KOPT-K1 (cell line): ENCODE measurements at regions not wholly inside any gene's neighbourhood (a gene's known extent, or its start where the extent isn't known, plus 50 kb on each side); places are given as distances from the start of the nearest gene placed in this dataset.

Source experiments
- H3K27ac ChIP-seq: fragments of 200-600 bp; sonication (generic); 2 replicates; pipeline ENCODE4 v1.5.1; 2016; ENCODE audit warnings: antibody characterized with exemption, mild to moderate bottlenecking, low read depth, low read length; ENCODE audit not compliant: poor library complexity, severe bottlenecking
- H3K36me3 ChIP-seq: fragments of 200-600 bp; sonication (generic); 2 replicates; pipeline ENCODE4 v1.5.1; 2017; ENCODE audit warnings: antibody characterized with exemption, mild to moderate bottlenecking, low read length, moderate library complexity; ENCODE audit not compliant: insufficient read depth
- H3K9me3 ChIP-seq: fragments of 200-600 bp; sonication (generic); 2 replicates; pipeline ENCODE4 v1.5.1; 2017; ENCODE audit warnings: antibody characterized with exemption, low read length, mild to moderate bottlenecking; ENCODE audit not compliant: insufficient read depth, poor library complexity, severe bottlenecking

DNA sequence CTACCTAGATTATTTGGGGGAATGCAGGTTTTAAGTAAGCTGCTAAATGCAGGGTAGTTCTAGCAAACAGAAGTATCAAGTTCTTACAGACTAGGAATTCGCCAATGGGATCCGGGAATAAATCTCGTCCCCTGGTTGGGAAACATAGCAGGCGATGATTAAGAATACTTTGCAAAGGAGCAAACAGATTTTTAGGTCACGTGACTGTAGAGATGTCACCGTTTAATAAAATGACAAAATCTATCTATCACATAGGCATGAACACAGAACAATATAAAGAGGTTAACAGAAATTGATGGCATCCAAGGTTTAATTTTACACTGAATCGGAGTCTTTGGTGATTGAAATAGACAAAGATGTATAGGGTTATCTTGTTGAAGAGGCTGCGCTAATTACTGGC is 664.1 kb downstream of the BCL11A start:
- H3K27ac ChIP-seq = peak overlapping the region; percentile 99
- H3K9me3 ChIP-seq = peaks cover 20% of the 10 kb centered on the region
- H3K36me3 ChIP-seq = no peaks in the 10 kb centered on the region

DNA sequence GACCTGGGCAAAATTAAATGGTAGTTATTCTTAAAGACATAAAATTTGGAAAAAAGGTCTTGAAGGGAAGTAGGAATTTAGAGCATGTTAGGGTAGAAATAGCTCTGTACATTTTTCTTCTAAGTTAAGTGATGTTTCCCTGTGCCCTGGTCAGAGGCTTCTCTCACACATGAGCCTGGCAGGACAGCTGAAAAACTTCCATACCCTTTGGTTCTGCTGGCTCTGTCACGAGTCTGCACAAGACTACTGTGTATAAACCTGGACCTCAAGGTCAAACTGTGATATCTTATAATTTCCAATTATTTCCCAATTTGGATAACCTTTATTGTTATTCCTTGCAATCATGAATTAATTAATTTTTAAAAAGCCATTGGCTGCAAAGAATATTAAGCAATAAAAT is 664.7 kb downstream of the BCL11A start:
- H3K9me3 ChIP-seq = peaks cover 19% of the 10 kb centered on the region
- no peaks in the 10 kb centered on the region for H3K36me3 ChIP-seq
- peak overlapping the region; percentile 99 for H3K27ac ChIP-seq

DNA sequence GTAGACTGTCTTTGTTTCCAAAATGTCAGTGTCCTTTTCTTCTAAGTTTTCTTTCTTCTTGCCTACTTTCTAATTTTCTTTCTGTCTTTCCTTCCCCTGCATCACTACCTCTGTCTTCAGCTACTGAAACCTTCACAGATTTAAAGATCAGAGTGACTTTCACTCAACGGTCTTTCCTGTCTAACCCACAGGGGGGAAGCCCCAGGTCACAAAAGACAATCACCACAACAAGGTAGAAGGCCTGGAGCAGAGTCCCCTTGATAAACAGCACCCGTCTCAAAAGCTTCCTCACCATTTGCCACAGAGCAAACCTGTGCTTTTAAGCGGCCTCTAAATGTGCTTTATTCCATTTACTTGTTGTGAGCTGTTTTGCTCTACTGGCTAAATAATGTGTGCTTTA is 665.4 kb downstream of the BCL11A start:
- H3K9me3 ChIP-seq = peaks cover 13% of the 10 kb centered on the region
- H3K27ac ChIP-seq = peak overlapping the region; percentile 99
- H3K36me3 ChIP-seq = no peaks in the 10 kb centered on the region

DNA sequence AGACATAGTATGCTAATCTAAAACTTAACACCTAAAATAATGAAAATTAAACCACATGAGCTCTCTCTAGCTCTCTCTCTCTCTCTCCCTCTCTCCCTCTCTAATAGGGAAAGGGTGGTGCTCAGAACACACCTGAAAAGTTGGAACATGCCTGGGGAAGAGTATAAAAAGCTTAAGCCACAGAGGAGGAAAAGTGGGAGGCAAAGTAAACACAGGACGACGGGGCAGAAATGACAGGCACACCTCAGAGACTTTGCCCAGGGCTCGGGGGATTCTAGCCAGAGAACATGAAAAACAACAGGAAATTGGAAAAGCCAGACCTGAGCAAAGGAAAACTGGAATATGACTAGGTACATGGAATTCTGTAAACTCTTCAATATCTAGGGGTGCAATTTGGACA is 666.1 kb downstream of the BCL11A start:
- peak overlapping the region; percentile 99 for H3K27ac ChIP-seq
- H3K9me3 ChIP-seq = peaks cover 13% of the 10 kb centered on the region

DNA sequence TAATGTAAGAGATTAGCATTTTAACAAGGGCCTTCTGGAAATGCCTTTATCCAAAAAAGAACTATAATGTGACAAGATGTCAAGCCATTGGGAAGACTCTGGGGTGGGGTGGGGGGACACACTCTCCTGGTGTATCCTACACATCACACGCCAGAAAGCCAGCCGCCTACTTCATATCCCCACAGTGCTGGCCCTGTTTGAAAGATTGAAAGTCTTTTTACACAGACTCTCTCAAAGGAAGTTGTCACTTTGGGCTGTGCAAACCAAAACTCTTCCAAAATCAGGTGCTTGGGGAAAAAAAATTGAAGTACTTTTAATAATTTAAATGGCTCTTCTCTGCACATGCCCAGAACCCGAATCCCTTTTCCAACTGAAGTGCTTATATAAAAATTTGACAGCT is 666.7 kb downstream of the BCL11A start:
- peaks cover 13% of the 10 kb centered on the region for H3K9me3 ChIP-seq
- no peaks in the 10 kb centered on the region for H3K36me3 ChIP-seq
- peak overlapping the region; percentile 99 for H3K27ac ChIP-seq

More for the DNA sequence above, 666.1 kb downstream of the BCL11A start:
- no peaks in the 10 kb centered on the region for H3K36me3 ChIP-seq

DNA sequence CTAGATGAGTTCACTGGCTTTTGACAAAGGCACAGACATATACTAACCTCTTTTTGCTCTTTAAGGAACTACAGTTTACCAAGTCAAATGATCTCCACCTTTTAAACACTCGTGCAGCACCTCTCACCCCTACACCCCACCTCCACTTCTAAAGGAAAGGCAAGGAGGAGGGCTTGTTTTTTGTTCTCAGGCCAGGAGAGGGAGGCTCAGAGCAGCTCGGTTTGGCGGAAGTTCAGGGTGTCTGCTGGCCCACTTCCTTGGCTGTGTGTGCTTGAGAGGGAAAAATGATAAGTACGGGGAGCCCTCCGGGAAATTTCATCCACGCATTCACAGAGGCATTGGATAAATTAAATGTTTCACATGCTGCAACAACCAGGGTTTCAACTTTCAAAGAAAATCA is 667.9 kb downstream of the BCL11A start:
- H3K9me3 ChIP-seq = peaks cover 4% of the 10 kb centered on the region
- no peaks in the 10 kb centered on the region for H3K36me3 ChIP-seq
- peak overlapping the region; percentile 99 for H3K27ac ChIP-seq

DNA sequence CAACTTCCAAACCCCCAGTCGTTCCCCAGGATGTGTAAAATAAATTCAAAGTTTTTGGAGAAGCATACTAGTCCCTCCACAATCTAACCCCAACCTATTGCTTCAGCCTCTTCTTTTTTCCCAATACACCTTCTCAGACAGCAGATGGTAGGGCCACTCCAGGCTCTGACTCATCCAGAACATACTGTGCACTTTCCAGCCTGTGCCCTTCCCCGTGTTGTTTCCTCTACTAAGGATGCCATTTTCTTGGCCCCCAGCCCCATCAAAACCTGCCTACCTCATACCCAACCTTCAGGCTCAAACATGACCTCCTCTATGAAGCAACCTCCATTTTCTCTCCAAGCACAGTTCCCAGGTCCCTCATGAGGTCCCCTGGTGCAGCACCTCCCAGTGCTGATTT is 669.3 kb downstream of the BCL11A start:
- H3K27ac ChIP-seq = peak overlapping the region; percentile 4
- no peaks in the 10 kb centered on the region for H3K36me3 ChIP-seq
- H3K9me3 ChIP-seq = no peaks in the 10 kb centered on the region

DNA sequence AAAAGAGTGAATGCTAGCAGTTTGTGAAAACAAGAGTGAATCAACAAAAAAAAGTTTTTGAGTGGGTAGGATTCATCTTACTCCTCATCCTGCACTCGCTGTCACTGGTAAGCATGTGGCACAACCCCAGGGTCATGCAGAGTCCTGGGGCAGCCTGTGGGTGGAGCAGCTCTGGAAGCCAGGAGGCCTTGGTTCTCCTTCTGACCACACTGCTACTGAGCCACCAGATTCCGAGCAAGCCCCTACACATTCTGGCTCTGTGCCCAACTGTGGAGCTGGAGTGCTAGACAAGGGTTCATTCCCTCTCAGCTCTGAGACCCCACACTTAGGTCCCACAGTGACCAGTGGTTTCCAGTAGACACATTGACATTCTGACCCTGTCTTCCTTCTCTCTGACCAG is 670.6 kb downstream of the BCL11A start:
- Histone ChIP-seq H3K27ac (peak overlapping the region; percentile 4), H3K9me3 (no peaks in the 10 kb centered on the region)

DNA sequence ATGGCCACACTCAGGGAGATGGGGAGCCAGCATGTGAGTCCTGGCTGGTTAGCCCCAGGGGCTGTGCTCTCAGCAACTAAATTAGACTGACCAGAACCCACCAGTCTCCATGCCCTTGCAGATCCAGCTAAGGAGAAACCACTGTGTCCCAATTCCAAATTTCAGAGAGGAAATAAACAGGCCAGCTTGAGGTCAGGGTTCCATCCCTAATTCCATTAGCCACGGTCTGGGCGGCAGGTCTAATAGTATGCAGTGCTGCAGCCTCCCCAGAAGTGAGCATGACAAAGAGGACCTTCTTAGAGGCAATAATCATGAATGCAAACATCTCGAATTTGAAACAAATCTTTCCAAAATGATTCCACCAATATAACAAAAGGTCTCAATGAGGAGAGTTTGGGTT is 671.2 kb downstream of the BCL11A start:
- no peak overlapping the region for H3K27ac ChIP-seq

More for the DNA sequence above, 670.6 kb downstream of the BCL11A start:
- H3K36me3 ChIP-seq = no peaks in the 10 kb centered on the region

DNA sequence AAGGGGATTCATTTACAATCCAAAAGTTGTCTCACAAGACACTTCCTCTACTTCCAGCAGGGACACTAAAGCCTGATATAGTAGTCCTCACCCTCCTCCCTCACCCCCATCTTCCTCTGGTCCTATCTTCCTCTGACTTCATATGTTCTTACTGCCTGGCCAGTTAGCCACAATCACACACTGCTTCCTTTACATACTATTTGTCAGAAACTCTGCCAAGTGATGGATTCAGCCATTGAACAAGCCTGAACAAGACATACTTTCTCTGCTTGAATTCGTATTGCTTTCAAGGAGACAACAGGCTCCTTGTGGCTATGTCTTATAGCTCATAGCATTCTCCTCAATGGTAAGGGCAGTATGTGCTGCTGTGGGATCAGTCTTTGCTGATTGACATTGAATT is 672.2 kb downstream of the BCL11A start:
- Histone ChIP-seq H3K9me3 (no peaks in the 10 kb centered on the region), H3K27ac (no peak overlapping the region), H3K36me3 (no peaks in the 10 kb centered on the region)

More for the DNA sequence above, 671.2 kb downstream of the BCL11A start:
- Histone ChIP-seq H3K9me3 (no peaks in the 10 kb centered on the region), H3K36me3 (no peaks in the 10 kb centered on the region)

DNA sequence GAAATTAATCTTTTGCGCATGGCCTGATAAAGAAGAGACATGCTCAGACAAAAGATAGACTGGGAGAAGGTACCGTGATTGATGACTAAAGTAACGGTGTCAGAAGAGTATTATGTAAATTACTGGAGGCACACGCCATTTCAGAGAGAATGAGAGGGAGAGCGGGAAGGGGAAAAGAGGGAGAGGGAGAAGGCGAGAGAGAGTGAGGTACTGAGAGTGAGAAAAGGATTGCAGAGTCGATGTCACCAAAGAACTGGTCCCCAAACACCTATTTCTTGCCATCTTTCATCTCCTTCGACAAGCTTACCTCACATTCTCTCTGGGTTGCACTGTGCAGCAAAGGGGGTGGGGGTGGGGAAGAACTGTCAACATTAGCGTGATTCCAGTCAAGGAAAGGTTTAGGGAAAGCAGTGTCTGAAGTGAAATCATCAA is 673.7 kb downstream of the BCL11A start:
- H3K27ac ChIP-seq = no peak overlapping the region
- H3K9me3 ChIP-seq = no peaks in the 10 kb centered on the region
- no peaks in the 10 kb centered on the region for H3K36me3 ChIP-seq

DNA sequence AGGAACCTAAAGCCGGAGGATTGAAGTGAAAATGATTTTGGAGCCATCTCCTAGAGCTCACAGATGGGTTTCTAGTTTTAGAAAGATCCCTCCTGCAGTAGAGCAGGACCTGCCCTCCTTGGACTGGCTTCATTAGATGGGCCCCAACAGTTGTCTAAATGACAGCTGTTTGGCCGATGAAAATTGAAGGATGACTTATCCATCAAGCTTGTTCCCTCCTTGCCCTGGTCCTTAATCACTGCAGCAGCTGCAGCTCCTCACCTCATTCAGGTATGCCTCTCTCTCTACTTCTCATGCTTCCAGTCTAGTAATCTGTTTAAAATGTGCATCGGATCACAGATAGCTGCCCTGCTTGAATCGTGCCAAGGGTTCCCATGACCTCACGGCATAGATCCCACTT is 677.6 kb downstream of the BCL11A start:
- H3K36me3 ChIP-seq = no peaks in the 10 kb centered on the region
- no peak overlapping the region for H3K27ac ChIP-seq
- no peaks in the 10 kb centered on the region for H3K9me3 ChIP-seq

DNA sequence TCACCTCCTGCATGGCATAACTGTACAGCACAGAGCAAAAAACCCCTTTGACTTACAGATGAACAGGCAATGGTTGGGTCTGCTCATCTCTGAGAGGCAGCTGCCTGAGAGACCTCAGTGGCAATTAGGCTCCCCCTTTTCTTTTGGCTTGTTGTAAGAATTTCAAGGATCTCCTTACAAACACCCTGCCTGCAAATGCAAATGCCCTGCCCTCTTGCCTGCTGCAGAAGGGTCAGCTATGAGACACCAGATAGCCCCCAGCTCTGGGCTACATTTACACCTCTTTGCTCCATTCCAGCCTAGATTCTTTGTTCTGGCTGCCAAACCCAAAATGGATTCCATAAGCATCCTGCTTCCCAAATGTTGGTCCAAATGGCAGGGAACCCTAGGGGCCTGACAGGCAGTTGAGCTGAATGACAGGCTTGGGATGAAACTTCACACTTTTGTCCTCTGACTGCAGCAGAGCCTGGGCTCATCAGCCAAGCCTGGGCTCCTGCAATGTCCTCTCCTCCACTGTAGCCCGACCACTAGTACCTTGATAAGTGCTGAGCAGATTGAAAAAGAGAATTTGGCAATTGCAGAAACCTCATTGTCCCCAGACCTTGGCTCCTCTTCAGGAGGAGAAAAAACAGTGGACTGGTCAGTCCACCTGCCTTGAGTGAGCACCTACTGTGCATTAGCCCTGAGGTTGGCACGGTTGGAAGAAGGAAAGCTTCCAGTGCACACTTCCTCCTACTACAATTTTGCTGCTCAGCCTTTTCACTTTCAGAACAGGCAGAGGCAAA is 678.3 kb downstream of the BCL11A start:
- Histone ChIP-seq H3K36me3 (no peaks in the 10 kb centered on the region), H3K9me3 (no peaks in the 10 kb centered on the region)

DNA sequence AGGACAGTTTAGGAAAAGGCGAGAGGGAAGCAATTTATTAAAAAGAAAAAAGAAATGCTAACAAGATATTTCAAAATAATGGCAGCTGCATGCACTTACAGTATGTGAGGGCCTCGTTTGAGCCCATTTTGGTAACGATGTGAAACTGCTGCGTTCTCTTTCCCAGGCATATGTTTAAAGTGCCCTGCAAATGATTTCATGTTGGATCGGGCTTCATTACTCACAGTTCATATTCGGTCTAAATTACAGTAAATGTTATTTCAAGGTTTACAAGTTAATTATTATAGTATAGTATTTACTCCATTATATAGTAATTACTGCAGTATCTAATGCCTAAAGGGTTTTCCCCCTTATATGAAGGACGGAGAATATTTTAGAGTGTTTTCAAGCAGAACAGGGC is 679.1 kb downstream of the BCL11A start:
- no peak overlapping the region for H3K27ac ChIP-seq
- H3K36me3 ChIP-seq = no peaks in the 10 kb centered on the region
- no peaks in the 10 kb centered on the region for H3K9me3 ChIP-seq

More for the DNA sequence above, 678.3 kb downstream of the BCL11A start:
- H3K27ac ChIP-seq = peak overlapping the region; percentile 29

DNA sequence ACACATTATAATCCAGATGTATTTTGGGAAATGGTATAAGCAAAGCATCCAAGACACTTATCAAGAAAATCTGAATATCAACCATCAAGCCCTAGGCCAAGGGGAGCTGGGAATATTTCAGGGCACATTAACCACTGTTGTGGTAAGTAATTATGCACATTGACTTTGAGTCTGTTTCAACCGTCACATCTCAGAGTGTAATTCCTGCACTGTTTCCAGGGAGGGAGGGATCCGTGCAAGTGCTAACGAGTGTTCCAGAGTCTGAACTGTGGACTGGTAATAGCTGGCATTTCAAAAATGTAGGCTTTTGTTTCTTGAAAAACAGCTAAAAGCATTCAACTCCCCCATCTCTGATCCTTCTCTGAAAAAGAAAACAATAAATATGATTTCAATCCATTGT is 681.6 kb downstream of the BCL11A start:
- Histone ChIP-seq H3K27ac (no peak overlapping the region), H3K9me3 (no peaks in the 10 kb centered on the region), H3K36me3 (no peaks in the 10 kb centered on the region)

DNA sequence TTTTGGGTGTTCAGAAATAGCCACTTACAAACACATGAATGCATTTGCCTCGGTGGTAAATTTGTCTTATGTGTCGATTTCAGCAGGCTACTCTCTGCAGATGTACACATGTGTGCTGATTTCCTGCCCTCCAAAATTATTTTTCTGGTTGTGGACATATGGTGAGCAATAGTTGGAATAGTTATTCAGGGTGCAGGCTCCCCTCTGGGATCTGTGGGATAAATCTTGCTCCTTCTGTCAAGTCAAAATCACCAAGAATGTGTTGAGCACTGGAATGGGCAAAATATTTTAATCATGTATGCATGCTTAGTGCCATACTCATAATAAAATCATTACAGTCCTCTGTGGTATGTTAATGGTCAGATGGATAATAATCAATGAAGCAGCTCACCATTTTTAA is 684.5 kb downstream of the BCL11A start:
- no peaks in the 10 kb centered on the region for H3K36me3 ChIP-seq
- no peak overlapping the region for H3K27ac ChIP-seq
- peaks cover 9% of the 10 kb centered on the region for H3K9me3 ChIP-seq
